GM19397 (cell line): ENCODE measurements at regions not wholly inside any gene's neighbourhood (a gene's known extent, or its start where the extent isn't known, plus 50 kb on each side); places are given as distances from the start of the nearest gene placed in this dataset.
"Not testable (repeated sequence)": the region's sequence is repeated elsewhere in the genome, so short reads cannot be mapped to it uniquely, and the experiment has no call there.

Experiments
- ATAC-seq: cut with Tn5 transposase; IDR thresholded peaks from one replicate; pipeline ENCODE4 v1.9.1; 2021; ENCODE audit warnings: mild to moderate bottlenecking, moderate library complexity; ENCODE audit not compliant: unreplicated experiment

DNA sequence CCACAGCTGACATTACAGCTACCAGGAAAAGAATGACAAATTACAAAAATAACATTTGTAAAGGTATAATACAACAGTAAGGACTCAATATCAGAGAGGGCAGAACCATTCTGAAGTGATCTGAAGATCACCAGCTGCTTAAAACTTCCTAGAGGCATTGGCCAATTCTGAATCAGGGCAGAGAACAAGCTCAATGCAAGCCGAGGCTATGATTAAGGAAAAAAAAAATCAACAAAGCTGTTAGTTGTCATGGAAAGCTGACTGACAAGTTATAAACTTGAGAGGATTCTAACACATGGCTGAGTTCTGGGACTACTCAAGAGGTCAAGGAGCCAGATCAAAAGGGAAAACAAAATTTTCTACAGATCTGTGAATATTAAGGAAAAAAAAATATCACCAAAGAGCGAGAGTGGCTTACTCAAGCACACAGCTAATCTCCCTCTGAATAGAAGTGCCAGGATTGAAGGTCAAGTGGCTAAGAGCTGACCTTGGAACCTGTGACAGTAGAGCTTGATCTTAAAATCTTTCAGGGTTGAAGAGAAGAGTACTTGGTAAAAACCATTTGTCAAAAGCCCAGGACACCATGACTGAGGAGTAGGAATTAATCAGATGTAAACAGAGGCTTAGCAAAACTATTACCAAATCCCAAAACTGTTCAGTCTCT is 383.4 kb downstream of the USP25 start:
- ATAC-seq: no peak

DNA sequence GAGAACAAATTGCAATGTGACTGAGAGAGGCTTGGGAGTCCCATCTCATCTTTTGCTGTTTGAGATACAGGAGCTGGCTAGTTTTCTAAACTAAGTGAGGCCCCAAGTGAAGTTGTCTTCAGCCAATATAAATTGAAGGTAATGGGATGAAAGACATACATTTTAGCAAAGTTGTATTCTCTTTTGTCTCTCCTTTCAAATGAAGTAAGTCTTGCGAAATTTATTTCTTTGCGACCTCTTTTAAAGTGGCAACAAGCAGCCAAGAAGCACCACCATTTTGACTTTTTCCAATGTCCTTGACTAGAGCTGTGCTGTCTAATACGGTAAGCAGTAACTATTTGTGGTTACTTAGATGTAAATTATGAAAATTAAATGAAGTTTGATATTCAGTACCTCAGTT is 385.7 kb downstream of the USP25 start:
- no peak for ATAC-seq

DNA sequence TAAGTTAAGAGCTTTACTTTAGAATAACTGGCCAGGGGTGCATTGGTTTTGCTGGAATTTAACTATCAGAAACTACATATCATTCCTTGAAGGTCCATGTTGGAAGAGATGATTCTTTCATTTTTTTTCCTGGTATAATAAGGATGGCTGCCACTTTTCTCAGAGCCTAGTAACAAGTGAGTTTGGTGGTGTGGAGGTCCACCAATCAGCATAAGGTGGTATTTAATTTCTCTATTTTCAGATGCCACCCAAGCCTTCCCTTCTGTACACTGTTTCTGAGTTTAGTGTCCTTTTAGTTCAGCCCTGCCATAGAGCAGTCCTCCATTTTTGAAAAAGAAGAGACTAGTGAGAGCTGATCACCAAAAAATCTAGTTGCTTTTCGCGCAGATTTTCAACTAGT is 386.3 kb downstream of the USP25 start:
- ATAC-seq: no peak

DNA sequence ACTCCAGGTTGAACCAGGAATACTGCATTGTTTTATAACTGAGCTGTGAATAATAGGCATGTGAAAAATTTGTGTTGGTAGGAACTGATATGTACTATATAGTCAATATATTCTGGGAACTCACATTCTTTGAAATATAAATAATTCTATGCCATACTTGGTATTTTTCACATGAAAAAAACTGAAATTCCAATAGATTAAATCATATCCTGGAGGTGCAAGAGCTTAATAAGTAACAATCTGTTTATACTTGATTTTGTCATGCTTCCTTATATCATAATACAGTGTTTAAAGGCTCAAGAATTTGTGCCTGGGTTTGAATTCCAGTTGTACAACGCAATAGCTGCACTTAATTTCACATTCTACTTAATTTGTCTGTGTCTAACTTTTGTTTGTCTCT is 387.0 kb downstream of the USP25 start:
- ATAC-seq: no peak

DNA sequence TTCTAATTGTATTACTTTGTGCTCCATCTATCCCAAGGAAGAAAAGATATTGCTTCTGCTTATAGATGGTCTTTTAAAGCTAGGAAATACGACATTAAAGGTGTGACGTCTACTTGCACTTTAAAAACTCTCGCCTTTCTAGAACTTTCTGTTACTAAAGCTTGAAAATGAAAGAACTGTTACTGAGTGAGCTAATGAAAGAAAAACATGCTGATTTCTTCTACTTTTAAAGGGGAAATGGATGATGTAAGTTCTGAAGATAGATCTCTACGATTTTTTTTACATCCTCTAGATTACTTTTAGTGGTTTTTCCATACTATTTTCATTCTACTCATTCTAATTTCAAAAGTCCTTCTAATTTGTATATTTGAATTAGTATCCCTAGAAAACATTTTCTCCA is 387.5 kb downstream of the USP25 start:
- ATAC-seq: no peak

DNA sequence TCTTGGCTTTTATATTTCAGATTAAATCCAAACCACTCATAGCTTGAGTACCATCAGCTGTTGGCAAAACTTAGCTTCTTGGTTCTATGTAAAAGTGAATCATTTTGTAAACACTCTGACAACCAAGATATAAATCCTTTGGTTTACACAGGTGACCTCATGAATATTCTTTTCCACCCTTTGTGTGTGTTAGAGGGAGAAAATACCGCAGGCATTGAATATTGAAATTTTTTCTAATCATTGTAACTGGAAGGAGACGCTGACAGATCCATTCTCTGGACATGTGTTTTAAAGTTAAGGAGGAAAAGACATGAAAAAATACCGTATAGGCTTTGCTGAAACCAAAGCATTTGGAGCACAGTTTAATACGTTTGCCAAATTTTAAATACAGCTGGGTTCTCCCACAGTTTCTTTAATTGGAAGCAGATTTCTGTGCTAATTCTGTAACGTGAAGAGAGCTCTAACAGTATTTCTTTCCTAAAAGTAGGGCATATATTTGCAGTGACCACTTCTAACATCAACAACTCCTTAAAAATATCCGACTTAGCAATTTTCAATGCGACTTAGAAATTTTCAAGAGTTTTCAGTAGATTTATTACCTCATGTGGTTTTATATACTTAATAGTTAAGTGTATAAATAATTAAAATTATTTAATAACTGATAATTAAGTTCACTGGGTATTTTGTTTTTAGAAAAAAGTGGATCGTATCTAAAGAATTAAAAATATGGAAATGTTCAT is 388.2 kb downstream of the USP25 start:
- no peak for ATAC-seq

DNA sequence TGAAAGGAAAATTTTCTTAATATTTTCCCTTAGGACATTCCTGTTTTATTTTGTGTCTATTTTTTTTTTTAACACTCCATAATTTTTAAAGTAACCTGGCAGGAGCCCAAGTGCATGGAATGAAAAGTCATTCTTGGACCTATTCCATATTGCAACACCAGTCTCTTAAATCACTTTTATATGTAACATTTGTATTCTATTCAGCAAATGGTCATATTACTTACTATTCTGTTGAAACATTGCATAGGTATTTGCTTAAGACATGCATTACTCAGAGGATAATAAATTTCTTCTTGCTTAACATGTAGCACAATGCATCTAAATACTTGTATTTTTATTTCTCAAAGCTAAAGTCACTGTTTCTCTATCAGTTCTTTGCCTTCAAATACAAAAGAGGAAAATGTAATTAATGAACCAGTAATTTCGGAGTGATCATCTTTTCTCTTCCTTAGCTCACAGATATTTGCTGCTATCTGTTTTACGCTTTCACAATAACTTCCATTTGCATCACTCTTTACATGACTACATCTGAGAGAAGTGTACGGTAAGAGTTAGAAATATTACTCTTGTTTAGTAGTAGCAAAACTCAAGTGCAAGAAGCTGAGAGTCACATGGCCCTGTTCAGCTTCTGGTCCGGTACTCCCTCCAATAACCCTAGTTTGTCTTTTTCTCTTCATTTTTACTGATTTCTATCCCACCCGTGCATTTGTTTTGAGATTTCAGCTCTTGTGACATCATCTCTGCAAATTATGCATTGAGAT is 394.8 kb downstream of the USP25 start:
- no peak for ATAC-seq

DNA sequence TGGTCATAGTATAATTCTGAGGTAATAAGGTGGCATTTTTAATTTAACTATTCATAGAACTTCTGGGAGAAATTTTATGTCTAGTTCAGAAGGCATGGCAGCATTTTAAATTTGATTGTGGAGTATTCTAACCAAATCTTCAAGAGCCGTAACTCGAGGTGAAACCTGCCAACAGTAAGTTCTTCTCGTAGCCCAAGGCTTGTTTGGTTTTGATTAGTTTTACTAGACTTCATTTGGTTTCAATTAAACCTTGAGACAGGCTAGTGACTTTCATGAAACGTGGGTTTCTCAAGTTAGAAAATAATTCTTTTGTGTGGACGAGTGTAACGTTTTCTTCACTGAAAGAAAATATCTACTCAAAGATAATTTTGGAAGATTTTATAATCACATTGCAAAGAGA is 395.5 kb downstream of the USP25 start:
- no peak for ATAC-seq

DNA sequence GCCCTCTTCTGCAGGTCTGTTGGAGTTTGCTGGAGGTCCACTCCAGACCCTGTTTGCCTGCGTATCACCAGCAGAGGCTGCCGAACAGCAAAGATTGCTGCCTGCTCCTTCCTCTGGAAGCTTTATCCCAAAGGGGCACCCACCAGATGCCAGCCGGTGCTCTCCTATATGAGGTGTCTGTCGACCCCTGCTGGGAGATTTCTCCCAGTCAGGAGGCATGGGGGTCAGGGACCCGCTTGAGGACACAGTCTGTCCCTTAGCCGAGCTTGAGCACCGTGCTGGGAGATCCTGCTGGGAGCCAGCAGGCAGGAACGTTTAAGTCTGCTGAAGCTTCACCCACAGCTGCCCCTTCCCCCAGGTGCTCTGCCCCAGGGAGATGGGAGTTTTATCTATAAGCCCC is 402.7 kb downstream of the USP25 start:
- not testable (repeated sequence) for ATAC-seq

DNA sequence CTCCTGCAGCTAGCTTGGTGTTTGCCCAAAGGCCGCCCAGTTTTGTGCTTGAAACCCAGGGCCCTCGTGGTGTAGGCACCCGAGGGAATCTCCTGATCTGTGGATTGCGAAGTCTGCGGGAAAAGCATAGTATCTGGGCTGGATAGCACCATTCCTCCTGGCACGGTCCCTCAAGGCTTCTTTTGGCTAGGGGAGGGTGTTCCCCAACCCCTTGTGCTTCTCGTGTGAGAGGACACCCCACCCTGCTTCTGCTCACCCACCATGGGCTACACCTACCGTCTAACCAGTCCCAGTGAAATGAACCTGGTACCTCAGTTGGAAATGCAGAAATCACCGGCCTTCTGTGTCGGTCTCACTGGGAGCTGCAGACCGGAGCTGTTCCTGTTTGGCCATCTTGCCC is 403.5 kb downstream of the USP25 start:
- ATAC-seq: no peak

DNA sequence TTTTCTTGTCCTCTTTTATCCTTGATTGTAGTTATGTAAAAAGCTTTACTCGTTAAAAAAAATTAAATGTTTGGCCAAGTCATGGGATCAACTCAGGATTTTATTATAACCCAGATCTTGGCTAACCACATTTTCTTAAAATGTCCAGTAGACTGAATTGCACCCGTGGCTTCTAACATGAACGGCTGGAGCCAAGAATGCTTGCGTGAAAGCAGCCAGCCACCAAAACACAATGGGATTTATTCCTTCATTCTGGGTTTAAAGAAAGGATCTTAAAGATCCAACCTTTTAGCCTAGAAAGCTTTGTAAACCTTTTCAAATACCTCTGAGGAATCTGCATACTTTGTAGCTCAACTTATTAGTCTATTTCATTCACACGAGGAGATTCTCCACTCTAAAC is 404.4 kb downstream of the USP25 start:
- no peak for ATAC-seq

DNA sequence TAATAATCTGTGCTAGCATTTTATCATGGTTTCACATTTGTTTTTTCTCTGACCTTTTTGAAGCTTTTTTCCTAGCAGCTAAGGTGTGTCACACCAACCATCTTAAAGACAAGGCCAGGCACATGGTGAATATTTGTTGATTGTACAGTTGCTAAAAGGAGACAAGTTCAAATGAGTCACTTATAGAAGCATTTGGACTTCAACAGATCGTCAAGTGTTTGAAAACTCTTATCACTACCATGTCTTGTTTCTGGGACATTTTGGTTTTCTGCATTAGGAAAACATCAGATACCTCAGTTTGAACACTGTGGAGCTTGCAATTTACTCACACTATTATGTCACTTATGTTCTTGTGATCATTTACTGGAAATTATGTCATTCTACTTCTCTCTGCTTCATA is 407.3 kb downstream of the USP25 start:
- no peak for ATAC-seq

DNA sequence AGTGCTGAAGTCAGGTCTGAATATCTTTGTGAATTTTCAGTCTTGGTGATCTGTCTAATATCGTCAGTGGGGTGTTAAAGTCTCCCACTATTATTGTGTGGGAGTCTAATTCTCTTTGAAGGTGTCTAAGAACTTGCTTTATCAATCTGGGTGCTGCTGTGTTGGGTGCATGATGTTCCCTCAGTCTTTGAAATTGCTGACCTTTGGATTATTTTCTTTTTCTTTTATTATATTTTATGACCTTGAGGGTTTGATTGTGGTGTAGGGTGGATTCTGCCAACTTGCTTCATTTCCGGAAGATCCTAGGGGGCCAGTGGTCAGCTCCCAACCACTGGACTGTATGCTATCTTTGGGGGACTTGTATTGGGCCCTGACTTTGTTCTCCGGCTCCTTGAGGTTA is 415.3 kb downstream of the USP25 start:
- no peak for ATAC-seq

DNA sequence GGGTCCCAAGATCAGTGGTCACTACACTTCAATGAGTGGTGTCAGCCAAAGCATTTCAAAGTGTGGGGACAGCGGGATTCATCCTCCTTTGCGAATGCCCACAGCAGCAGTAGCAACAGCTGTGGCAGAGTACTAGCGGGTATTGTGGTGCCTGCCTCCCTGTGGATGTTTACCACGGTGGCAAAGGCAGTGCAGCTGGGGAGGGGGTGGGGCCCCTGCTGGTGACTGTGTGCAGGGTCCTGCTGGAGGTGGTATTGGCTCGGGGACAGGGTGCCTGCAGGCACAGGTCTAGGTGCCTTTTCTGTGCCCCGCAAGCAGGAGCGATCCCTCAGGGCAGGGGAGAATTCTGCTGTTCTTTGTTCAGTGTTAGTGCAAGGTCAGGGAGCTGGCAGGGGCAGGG is 415.7 kb downstream of the USP25 start:
- no peak for ATAC-seq

DNA sequence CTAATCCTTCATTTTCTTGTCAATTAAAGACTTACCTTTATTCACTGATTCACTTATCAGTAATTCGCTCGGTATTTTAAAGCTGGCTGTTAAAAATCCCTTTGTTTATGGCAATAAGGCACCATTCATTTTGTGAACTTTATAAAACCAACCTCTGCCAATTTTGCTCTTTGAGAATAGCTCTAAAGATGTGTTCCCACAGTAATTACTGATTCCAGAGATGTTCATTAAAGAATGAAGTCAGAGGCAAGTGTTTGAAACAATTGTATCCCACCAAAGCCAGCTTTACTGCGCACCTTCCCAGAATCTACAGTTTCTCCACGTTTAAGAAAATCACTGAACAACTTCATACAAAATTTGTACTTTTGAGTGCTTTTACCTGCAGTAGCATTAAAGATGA is 424.5 kb downstream of the USP25 start:
- no peak for ATAC-seq

DNA sequence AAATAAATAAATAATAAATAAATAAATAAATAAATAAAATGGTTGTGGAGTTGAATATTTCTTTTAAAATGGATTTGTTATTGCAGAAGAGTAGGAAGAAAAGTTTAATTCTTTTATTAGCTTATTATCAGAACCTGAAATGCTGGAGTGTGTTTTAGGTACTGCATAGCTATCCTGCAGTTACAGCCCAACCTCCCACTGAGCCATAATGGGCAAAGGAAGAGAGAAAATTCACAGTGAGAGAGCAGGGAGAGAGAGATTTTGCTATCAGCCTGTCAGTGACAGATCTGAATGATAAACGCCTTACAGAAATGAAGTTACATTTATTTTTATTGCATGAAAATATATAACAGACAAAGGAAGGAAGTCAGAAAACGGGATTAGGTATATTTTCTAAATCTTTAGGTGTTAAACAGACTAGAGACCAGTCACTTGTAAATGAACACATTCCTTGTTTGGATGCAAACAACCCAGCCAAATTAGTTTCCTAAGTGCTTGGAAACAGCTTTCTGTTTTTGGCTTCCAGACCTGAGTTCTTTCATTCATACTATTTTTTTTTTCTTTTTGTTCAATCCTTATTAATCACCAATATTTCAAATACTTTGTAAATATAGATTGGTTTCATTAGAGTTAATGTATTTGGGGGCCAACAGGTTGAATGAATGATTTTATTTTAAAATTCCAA is 425.3 kb downstream of the USP25 start:
- no peak for ATAC-seq

DNA sequence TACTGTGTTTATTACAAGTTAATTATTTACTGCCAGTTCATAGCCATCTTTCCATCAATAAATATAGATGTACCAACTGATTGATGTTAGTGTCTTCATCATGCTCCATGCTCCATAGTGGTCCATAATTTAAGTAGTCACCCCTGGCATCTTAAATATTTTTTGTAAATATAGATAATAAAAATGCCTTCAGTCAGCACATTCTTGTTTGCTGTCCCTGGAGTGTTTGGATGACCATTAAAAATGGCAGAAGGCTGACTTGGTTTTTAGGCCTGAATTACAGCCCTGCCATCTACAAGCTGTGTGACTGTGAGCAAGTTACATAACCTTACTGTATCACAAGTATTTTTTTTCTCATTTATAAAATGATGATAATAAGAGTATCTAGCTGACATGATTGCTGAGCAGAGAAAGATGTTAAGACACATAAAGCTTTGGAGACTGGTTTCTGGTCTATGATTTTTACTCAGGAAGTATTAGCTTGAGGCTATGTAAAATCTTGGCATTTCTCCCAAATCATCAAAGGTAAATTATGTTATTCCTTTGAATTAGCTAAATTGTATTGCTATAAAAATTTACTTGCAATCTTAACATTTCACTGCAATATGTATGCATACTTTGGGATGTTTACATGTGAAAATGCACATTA is 427.2 kb downstream of the USP25 start:
- no peak for ATAC-seq

DNA sequence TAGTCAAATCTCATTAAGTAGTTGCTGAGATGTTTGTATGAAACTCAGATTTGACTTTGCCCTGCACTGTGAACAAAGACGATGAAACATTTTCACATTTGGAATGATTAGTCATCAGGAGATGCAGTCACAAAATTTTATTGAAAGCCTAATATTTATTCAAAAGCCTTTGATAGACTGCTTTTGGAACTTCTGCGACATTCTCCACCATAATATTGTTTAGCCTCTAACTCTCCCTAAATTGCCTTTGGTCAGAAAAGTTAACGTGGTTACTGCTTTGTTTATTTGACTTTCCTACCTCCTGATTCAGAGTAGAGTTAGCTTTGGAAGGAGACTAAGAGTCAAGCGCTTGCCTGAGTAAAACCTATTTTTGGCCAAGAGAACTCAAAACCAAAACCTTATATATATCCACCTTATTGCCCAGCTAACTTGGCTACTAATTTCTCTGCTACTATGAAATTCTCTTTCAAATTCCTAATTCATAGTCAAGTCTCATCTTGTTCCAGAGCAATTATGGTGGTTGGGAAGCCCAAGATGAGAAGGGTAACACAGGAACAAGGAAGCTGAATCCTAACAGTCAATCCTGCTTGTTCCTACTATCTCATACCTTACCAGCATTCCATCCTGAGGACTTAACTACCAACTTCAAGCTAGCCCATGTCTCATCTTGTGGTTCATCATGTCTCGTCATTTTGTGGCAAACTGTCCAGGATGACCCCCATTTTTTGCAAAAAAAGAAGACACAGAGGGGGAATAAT is 429.6 kb downstream of the USP25 start:
- no peak for ATAC-seq

DNA sequence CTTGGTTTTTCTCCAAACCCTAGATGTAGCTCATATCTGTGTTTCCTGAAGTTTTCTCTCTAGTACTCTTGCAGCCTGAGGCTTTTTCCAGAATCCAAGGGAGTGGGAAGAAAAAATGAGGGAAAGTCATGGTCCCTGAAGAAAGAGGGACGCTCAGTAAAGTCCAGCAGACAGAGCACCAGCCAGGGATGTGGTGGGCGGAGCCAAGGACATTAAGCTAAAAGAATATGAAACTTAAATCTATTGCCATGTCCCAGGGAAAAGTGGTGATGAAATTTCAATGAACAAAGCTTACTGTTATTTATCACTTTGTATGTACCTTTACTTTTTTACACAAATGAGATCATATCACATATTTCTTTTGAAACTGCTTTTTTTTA is 430.2 kb downstream of the USP25 start:
- no peak for ATAC-seq

DNA sequence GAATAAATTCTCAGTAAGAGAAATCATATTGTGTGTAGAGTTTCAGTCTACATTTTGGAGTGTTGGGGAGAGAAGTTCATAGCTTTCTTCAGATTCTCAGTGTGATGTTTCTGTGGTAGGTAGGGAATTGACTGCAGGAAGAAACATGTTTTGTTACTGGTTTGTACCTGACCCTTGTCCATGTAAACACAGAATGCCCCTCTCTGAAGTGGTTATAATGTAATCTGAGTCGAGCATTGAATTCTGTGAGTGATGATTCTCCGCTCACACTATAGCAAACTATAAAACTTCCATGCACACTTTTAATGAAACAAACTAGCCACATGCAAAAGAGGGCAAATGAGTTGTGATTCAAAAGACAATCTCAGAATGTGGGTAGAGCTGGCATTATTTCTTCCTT is 433.2 kb downstream of the USP25 start:
- no peak for ATAC-seq
